ENCODE measurements at regions not wholly inside any gene's neighbourhood (a gene's known extent, or its start where the extent isn't known, plus 50 kb on each side); places are given as distances from the start of the nearest gene placed in this dataset.
"Not testable (repeated sequence)": the region's sequence is repeated elsewhere in the genome, so short reads cannot be mapped to it uniquely, and the experiment has no call there.

GRCh38 chr10:121138918-121139317, 287.8 kb downstream of the WDR11 start:
- Histone ChIP-seq H3K4me3 (no peak overlapping the region), H3K36me3 (ENCODE audit: control insufficient read depth in 2 of 2, insufficient read depth in 2 of 2, low read length in 1 of 2) (no peaks in the 10 kb centered on the region), H3K4me2 (ENCODE audit: control insufficient read depth, insufficient read depth) (no peak overlapping the region), H2AFZ (ENCODE audit: control insufficient read depth, low read depth, low read length) (no peak overlapping the region), H3K9ac (ENCODE audit: control insufficient read depth, insufficient read depth, low read length) (no peak overlapping the region), H3K27ac (ENCODE audit: control insufficient read depth, insufficient read depth) (no peak overlapping the region), H4K20me1 (ENCODE audit: control insufficient read depth, insufficient read depth) (no peaks in the 10 kb centered on the region), H3K9me3 (replicated peaks; ENCODE audit: control insufficient read depth, insufficient read depth, low read length) (no peaks in the 10 kb centered on the region; the same call in 2 of the 3 replicates), H3K79me2 (ENCODE audit: control insufficient read depth, insufficient read depth, low read length) (no peaks in the 10 kb centered on the region), H3K27me3 (replicated peaks in 1 of 2; ENCODE audit: control insufficient read depth in 2 of 2, insufficient read depth in 2 of 2, low read length in 1 of 2) (no peaks in the 10 kb centered on the region), H3K4me1 (ENCODE audit: control insufficient read depth, insufficient read depth, low read length) (no peaks in the 10 kb centered on the region)
- ATAC-seq = no peak
- DNase-seq (ENCODE audit: low read depth, low spot score) = no peak
- FAIRE-seq = no peak
- ChIA-PET SMC1A (ENCODE audit: uncharacterized antibody, unreplicated experiment) (no interaction called here), RAD21 (ENCODE audit: unreplicated experiment) (no interaction called here), CTCF (no interaction called here), POLR2A (no interaction called here)
- TF ChIP-seq FOXK2 (IDR thresholded peaks at IDR 0.05) (no peak), ESRRA (IDR thresholded peaks at IDR 0.05; ENCODE audit: low read length) (no peak), NFXL1 (IDR thresholded peaks at IDR 0.05; ENCODE audit: borderline replicate concordance) (no peak), SMAD1 (IDR thresholded peaks at IDR 0.05; ENCODE audit: low read depth, partially characterized antibody) (no peak), IKZF2 (IDR thresholded peaks at IDR 0.05) (no peak), NRF1 (conservative IDR thresholded peaks at IDR 0.05; ENCODE audit: low read depth, low read length) (no peak)
- WGBS (ENCODE audit: insufficient coverage, insufficient replicate concordance, low lambda C conversion rate, missing lambda C conversion rate) = 4% methylated on average over 4 of the region's 4 CpGs
- in situ Hi-C loops (cut with MboI) (no loop called here), intact Hi-C loops (cut with micrococcal nuclease; ENCODE audit: unreplicated experiment) (no loop called here)
- BruUV-seq (replicated peaks) = no TSS peak

DNA sequence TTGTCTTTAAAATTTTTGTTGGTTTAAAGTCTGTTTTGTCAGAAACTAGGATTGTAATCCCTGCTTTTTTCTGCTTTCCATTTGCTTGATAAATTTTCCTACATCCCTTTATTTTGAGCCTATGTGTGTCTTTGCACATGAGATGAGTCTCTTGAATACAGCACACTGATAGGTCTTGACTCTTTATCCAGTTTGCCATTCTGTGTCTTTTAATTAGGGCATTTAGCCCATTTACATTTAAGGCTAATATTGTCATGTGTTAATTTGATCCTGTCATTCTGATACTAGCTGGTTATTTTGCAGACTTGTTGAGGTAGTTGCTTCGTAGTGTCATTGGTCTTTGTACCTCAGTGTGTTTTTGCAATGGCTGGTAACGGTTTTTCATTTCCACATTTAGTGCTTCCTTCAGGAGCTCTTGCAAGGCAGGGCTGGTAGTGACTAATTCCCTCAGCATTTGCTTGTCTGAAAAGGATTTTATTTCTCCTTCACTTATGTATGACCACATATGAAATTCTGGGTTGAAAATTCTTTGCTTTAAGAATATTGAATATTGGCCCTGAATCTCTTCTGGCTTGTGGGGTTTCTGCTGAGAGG, 294.7 kb downstream of the WDR11 start:
- H3K27ac ChIP-seq (ENCODE audit: control insufficient read depth, insufficient read depth); H3K4me1 ChIP-seq (ENCODE audit: control insufficient read depth, insufficient read depth, low read length); H3K36me3 ChIP-seq (ENCODE audit: control insufficient read depth in 2 of 2, insufficient read depth in 2 of 2, low read length in 1 of 2); ATAC-seq; H3K4me2 ChIP-seq (ENCODE audit: control insufficient read depth, insufficient read depth); H3K4me3 ChIP-seq; in situ Hi-C loops (cut with MboI); POLR2A ChIA-PET; H3K9me3 ChIP-seq (replicated peaks; ENCODE audit: control insufficient read depth, insufficient read depth, low read length); H3K79me2 ChIP-seq (ENCODE audit: control insufficient read depth, insufficient read depth, low read length); RAD21 ChIA-PET (ENCODE audit: unreplicated experiment); DNase-seq (ENCODE audit: low read depth, low spot score); H3K9ac ChIP-seq (ENCODE audit: control insufficient read depth, insufficient read depth, low read length); H3K27me3 ChIP-seq (replicated peaks in 1 of 2; ENCODE audit: control insufficient read depth in 2 of 2, insufficient read depth in 2 of 2, low read length in 1 of 2); intact Hi-C loops (cut with micrococcal nuclease; ENCODE audit: unreplicated experiment); BruUV-seq (replicated peaks); FAIRE-seq; SMC1A ChIA-PET (ENCODE audit: uncharacterized antibody, unreplicated experiment); CTCF ChIA-PET; H4K20me1 ChIP-seq (ENCODE audit: control insufficient read depth, insufficient read depth); H2AFZ ChIP-seq (ENCODE audit: control insufficient read depth, low read depth, low read length): not testable (repeated sequence)
- WGBS (ENCODE audit: insufficient coverage, insufficient replicate concordance, low lambda C conversion rate, missing lambda C conversion rate) = 4% methylated on average over 2 of the region's 2 CpGs

All from GM12878 (cell line).